Liver (tissue), 8 donors: ENCODE measurements at regions not wholly inside any gene's neighbourhood (a gene's known extent, or its start where the extent isn't known, plus 50 kb on each side); places are given as distances from the start of the nearest gene placed in this dataset.

Experiments
- DNase-seq: peaks from one replicate; pipeline ENCODE4 v3.0.0-alpha.2; 2017; ENCODE audit warnings: low spot score
- H3K27ac ChIP-seq, 2 donors: one replicate each; pipeline ENCODE4 v1.7.0; 2013; ENCODE audit warnings: inconsistent platforms in 2 of 2, low read length in 2 of 2, control low read depth in 1 of 2, low read depth in 1 of 2, mild to moderate bottlenecking in 1 of 2
- H3K27me3 ChIP-seq, 4 donors: one replicate each; pipeline versions ENCODE4 v1.6.1 to v1.7.0; 2013; ENCODE audit warnings: low read length in 3 of 4, inconsistent platforms in 1 of 4, mild to moderate bottlenecking in 1 of 4, moderate library complexity in 1 of 4; ENCODE audit not compliant: control insufficient read depth in 4 of 4, insufficient read depth in 4 of 4
- H3K36me3 ChIP-seq, 4 donors: one replicate each; pipeline versions ENCODE4 v1.6.1 to v1.7.0; 2013; ENCODE audit warnings: low read length in 3 of 4, mild to moderate bottlenecking in 3 of 4, low read depth in 1 of 4, moderate library complexity in 1 of 4; ENCODE audit not compliant: control insufficient read depth in 4 of 4, insufficient read depth in 3 of 4
- H3K4me1 ChIP-seq, 4 donors: one replicate each; pipeline versions ENCODE4 v1.6.1 to v1.7.0; 2013; ENCODE audit warnings: low read length in 3 of 4, mild to moderate bottlenecking in 3 of 4, moderate library complexity in 1 of 4; ENCODE audit not compliant: control insufficient read depth in 4 of 4, insufficient read depth in 4 of 4
- H3K4me3 ChIP-seq, 3 donors: one replicate each; pipeline versions ENCODE4 v1.6.1 to v1.7.0; 2013; ENCODE audit warnings: low read length in 3 of 3, control low read depth in 1 of 3, low read depth in 1 of 3, mild to moderate bottlenecking in 1 of 3
- H3K9ac ChIP-seq, 2 donors: one replicate each; pipeline ENCODE4 v1.7.0; 2013; ENCODE audit warnings: low read length in 2 of 2, mild to moderate bottlenecking in 2 of 2, moderate library complexity in 2 of 2, control low read depth in 1 of 2, low read depth in 1 of 2
- H3K9me3 ChIP-seq, 4 donors: one replicate each; pipeline versions ENCODE4 v1.6.1 to v1.7.0; 2013; ENCODE audit warnings: low read length in 3 of 4; ENCODE audit not compliant: control insufficient read depth in 4 of 4
- ATF3 ChIP-seq: IDR thresholded peaks from 2 replicates; pipeline ENCODE4 v1.6.1; 2016; ENCODE audit warnings: antibody characterized with exemption
- CTCF ChIP-seq: fragments of 150-350 bp; IDR thresholded peaks from 2 replicates; pipeline ENCODE4 v1.5.1; 2017; ENCODE audit warnings: improper control_type of control experiment, low read depth, low read length; ENCODE audit not compliant: missing input control
- EGR1 ChIP-seq, 2 donors: IDR thresholded peaks; 2 replicates each; pipeline ENCODE4 v1.6.1; 2016 to 2018; ENCODE audit warnings: antibody characterized with exemption in 2 of 2, low read depth in 2 of 2
- FOXA1 ChIP-seq: IDR thresholded peaks from 2 replicates; pipeline ENCODE4 v1.6.1; 2016; ENCODE audit warnings: antibody characterized with exemption
- FOXA2 ChIP-seq: IDR thresholded peaks from 2 replicates; pipeline ENCODE4 v1.6.1; 2016; ENCODE audit warnings: antibody characterized with exemption
- GABPA ChIP-seq, 2 donors: IDR thresholded peaks in 1 of 2; conservative IDR thresholded peaks in 1 of 2; 2 replicates each; pipeline ENCODE4 v1.6.1; 2016; ENCODE audit warnings: antibody characterized with exemption in 2 of 2, mild to moderate bottlenecking in 1 of 2, moderate library complexity in 1 of 2
- HNF4A ChIP-seq, 2 donors: conservative IDR thresholded peaks; 2 replicates each; pipeline ENCODE4 v1.6.1; 2016; ENCODE audit warnings: antibody characterized with exemption in 2 of 2, mild to moderate bottlenecking in 2 of 2
- HNF4G ChIP-seq: IDR thresholded peaks from 2 replicates; pipeline ENCODE4 v1.6.1; 2016; ENCODE audit warnings: antibody characterized with exemption
- JUND ChIP-seq, 2 donors: IDR thresholded peaks; 2 replicates each; pipeline ENCODE4 v1.6.1; 2016; ENCODE audit warnings: antibody characterized with exemption in 2 of 2
- MAX ChIP-seq: IDR thresholded peaks from 2 replicates; pipeline ENCODE4 v1.6.1; 2016; ENCODE audit warnings: antibody characterized with exemption
- NR2F2 ChIP-seq: IDR thresholded peaks from 2 replicates; pipeline ENCODE4 v1.6.1; 2016; ENCODE audit warnings: antibody characterized with exemption
- RAD21 ChIP-seq, 2 donors: IDR thresholded peaks; 2 replicates each; pipeline ENCODE4 v1.6.1; 2016; ENCODE audit warnings: antibody characterized with exemption in 2 of 2, mild to moderate bottlenecking in 2 of 2
- REST ChIP-seq: IDR thresholded peaks from 2 replicates; pipeline ENCODE4 v1.6.1; 2016; ENCODE audit warnings: antibody characterized with exemption, mild to moderate bottlenecking
- RXRA ChIP-seq, 2 donors: IDR thresholded peaks; 2 replicates each; pipeline ENCODE4 v1.6.1; 2017 to 2018; ENCODE audit warnings: antibody characterized with exemption in 2 of 2, mild to moderate bottlenecking in 1 of 2
- SP1 ChIP-seq: IDR thresholded peaks from 2 replicates; pipeline ENCODE4 v1.6.1; 2018; ENCODE audit warnings: antibody characterized with exemption, mild to moderate bottlenecking
- TAF1 ChIP-seq: conservative IDR thresholded peaks from 2 replicates; pipeline ENCODE4 v1.6.1; 2016; ENCODE audit warnings: antibody characterized with exemption, mild to moderate bottlenecking
- YY1 ChIP-seq: IDR thresholded peaks from 2 replicates; pipeline ENCODE4 v1.6.1; 2016; ENCODE audit warnings: antibody characterized with exemption, mild to moderate bottlenecking
- ZBTB33 ChIP-seq: IDR thresholded peaks from 2 replicates; pipeline ENCODE4 v1.6.1; 2016; ENCODE audit warnings: antibody characterized with exemption
- WGBS: extraction: QIAGEN DNeasy Blood & Tissue Kit; methylation state at CpG from one replicate; pipeline ENCODE4 v1.1.7; 2013; 5-methylcytosine and 5-hydroxymethylcytosine counted together
- donor health status: healthy.
- donor health status: healthy.
- donor health status: healthy.
- donor health status: healthy.
- donor health status: healthy.

GRCh38 chr6:170160628-170161611 lies 130.0 kb downstream of the DLL1 start (continued):
- no peak for TF ChIP-seq REST
- no peak for TF ChIP-seq CTCF

- no peak overlapping the region for H3K27ac ChIP-seq
- H3K4me3 ChIP-seq: no peak overlapping the region
- TF ChIP-seq REST (no peak), TAF1 (no peak), ATF3 (no peak), YY1 (no peak), HNF4G (no peak), FOXA1 (no peak), GABPA (IDR thresholded peaks at IDR 0.05 in 1 of 2, conservative IDR thresholded peaks at IDR 0.05 in 1 of 2) (no peak), JUND (IDR thresholded peaks at IDR 0.05) (no peak), RXRA (IDR thresholded peaks at IDR 0.05) (no peak), EGR1 (IDR thresholded peaks at IDR 0.05; ENCODE audit: low read depth in 2 of 2) (no peak), HNF4A (conservative IDR thresholded peaks at IDR 0.05) (no peak), ZBTB33 (no peak), SP1 (no peak), FOXA2 (no peak), RAD21 (IDR thresholded peaks at IDR 0.05) (no peak), MAX (no peak), NR2F2 (no peak), CTCF (no peak)
- H3K27me3 ChIP-seq: no peaks in the 10 kb centered on the region
- 92% methylated on average over 40 of the region's 40 CpGs for WGBS
- DNase-seq: no peak
- no peaks in the 10 kb centered on the region for H3K36me3 ChIP-seq
- no peaks in the 10 kb centered on the region for H3K9me3 ChIP-seq
- H3K4me1 ChIP-seq: no peaks in the 10 kb centered on the region
- H3K9ac ChIP-seq: no peak overlapping the region
These were observed 130.7 kb downstream of the DLL1 start for GRCh38 chr6:170160031-170160627.
